WTC11 (cell line): ENCODE measurements at regions not wholly inside any gene's neighbourhood (a gene's known extent, or its start where the extent isn't known, plus 50 kb on each side); places are given as distances from the start of the nearest gene placed in this dataset.

Experiments
- CBFB ChIP-seq: sonication (generic); formaldehyde crosslinking; IDR thresholded peaks from 2 replicates; pipeline ENCODE4 v1.8.1; 2022; ENCODE audit warnings: mild to moderate bottlenecking, low read depth, missing genetic modification reagents
- IRF2 ChIP-seq: sonication (generic); formaldehyde crosslinking; IDR thresholded peaks from 2 replicates; pipeline ENCODE4 v1.8.0; 2022; ENCODE audit warnings: low read depth, missing genetic modification reagents, borderline replicate concordance
- JUN ChIP-seq: sonication (generic); formaldehyde crosslinking; IDR thresholded peaks from 2 replicates; pipeline ENCODE4 v1.8.0; 2023; ENCODE audit warnings: mild to moderate bottlenecking, missing genetic modification reagents
- NR3C1 ChIP-seq: sonication (generic); formaldehyde crosslinking; conservative IDR thresholded peaks from 2 replicates; pipeline ENCODE4 v1.8.1; 2023; ENCODE audit warnings: low read depth, mild to moderate bottlenecking, missing genetic modification reagents
- SMAD3 ChIP-seq: sonication (generic); formaldehyde crosslinking; IDR thresholded peaks from 2 replicates; pipeline ENCODE4 v1.8.0; 2022; ENCODE audit warnings: missing genetic modification reagents, mild to moderate bottlenecking, borderline replicate concordance
- SP1 ChIP-seq: sonication (generic); formaldehyde crosslinking; conservative IDR thresholded peaks from 2 replicates; pipeline ENCODE4 v1.8.1; 2022; ENCODE audit warnings: missing genetic modification reagents
- TP53 ChIP-seq: sonication (generic); formaldehyde crosslinking; IDR thresholded peaks from 2 replicates; pipeline ENCODE4 v1.8.1; 2023; ENCODE audit warnings: mild to moderate bottlenecking, missing genetic modification reagents
- ZBTB21 ChIP-seq: sonication (generic); formaldehyde crosslinking; IDR thresholded peaks from 2 replicates; pipeline ENCODE4 v1.8.1; 2023; ENCODE audit warnings: mild to moderate bottlenecking, missing genetic modification reagents, borderline replicate concordance
- ZNF263 ChIP-seq: sonication (generic); formaldehyde crosslinking; IDR thresholded peaks from 2 replicates; pipeline ENCODE4 v1.8.1; 2022; ENCODE audit warnings: low read depth, mild to moderate bottlenecking, moderate library complexity, missing genetic modification reagents
- ZNF416 ChIP-seq: fragments of 250-450 bp; sonication (Bioruptor Pico); IDR thresholded peaks from 2 replicates; pipeline ENCODE4 v1.9.0; 2021; ENCODE audit warnings: mild to moderate bottlenecking, inconsistent platforms
- TF ChIP-seq, protein P1 (sequence below): fragments of 200-600 bp; IDR thresholded peaks from 2 replicates; pipeline ENCODE4 v1.8.0; 2022; ENCODE audit warnings: antibody characterized with exemption
- TF ChIP-seq, protein P2 (sequence below): fragments of 250-450 bp; sonication (Bioruptor Pico); IDR thresholded peaks from 2 replicates; pipeline ENCODE4 v1.9.0; 2021; ENCODE audit warnings: mild to moderate bottlenecking, borderline replicate concordance
- TF ChIP-seq, protein P3 (sequence below): sonication (generic); formaldehyde crosslinking; IDR thresholded peaks from 2 replicates; pipeline ENCODE4 v1.8.0; 2022; ENCODE audit warnings: mild to moderate bottlenecking, missing genetic modification reagents
- TF ChIP-seq, protein P4 (sequence below): sonication (generic); formaldehyde crosslinking; IDR thresholded peaks from 2 replicates; pipeline ENCODE4 v1.8.0; 2022; ENCODE audit warnings: mild to moderate bottlenecking, missing genetic modification reagents

DNA sequence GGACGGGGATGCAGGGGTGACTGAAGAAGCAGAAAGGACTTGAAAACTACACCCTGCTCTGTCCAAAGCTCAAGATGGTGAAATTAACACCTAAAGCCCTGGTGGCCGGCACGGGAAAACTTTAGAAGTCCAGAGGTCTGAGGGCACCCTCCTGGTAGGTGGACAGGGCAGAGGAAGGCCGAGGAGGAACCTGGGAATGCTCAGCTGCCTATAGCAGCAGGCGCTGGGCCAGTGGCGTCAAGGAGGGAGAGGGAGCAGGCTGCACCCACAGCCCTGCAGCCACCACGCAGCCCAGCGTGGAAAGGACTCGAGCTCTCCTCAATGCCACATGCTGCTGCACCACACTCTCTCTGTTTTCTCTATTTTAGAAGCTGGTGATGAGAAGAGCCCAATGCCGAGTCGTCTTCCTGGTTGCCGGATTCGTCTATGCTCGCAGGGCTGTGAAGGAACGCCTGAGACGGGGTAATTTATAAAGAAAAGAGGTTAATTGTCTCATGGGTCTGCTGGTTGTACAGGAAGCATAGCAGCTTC, 248.3 kb upstream of the AFDN start:
- TF ChIP-seq, protein P1, sequence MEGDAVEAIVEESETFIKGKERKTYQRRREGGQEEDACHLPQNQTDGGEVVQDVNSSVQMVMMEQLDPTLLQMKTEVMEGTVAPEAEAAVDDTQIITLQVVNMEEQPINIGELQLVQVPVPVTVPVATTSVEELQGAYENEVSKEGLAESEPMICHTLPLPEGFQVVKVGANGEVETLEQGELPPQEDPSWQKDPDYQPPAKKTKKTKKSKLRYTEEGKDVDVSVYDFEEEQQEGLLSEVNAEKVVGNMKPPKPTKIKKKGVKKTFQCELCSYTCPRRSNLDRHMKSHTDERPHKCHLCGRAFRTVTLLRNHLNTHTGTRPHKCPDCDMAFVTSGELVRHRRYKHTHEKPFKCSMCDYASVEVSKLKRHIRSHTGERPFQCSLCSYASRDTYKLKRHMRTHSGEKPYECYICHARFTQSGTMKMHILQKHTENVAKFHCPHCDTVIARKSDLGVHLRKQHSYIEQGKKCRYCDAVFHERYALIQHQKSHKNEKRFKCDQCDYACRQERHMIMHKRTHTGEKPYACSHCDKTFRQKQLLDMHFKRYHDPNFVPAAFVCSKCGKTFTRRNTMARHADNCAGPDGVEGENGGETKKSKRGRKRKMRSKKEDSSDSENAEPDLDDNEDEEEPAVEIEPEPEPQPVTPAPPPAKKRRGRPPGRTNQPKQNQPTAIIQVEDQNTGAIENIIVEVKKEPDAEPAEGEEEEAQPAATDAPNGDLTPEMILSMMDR: no peak
- no peak for TF ChIP-seq JUN (CRISPR knock-in tag)
- no peak for TF ChIP-seq ZNF263
- TF ChIP-seq CBFB (CRISPR knock-in tag): no peak
- TF ChIP-seq, protein P2, sequence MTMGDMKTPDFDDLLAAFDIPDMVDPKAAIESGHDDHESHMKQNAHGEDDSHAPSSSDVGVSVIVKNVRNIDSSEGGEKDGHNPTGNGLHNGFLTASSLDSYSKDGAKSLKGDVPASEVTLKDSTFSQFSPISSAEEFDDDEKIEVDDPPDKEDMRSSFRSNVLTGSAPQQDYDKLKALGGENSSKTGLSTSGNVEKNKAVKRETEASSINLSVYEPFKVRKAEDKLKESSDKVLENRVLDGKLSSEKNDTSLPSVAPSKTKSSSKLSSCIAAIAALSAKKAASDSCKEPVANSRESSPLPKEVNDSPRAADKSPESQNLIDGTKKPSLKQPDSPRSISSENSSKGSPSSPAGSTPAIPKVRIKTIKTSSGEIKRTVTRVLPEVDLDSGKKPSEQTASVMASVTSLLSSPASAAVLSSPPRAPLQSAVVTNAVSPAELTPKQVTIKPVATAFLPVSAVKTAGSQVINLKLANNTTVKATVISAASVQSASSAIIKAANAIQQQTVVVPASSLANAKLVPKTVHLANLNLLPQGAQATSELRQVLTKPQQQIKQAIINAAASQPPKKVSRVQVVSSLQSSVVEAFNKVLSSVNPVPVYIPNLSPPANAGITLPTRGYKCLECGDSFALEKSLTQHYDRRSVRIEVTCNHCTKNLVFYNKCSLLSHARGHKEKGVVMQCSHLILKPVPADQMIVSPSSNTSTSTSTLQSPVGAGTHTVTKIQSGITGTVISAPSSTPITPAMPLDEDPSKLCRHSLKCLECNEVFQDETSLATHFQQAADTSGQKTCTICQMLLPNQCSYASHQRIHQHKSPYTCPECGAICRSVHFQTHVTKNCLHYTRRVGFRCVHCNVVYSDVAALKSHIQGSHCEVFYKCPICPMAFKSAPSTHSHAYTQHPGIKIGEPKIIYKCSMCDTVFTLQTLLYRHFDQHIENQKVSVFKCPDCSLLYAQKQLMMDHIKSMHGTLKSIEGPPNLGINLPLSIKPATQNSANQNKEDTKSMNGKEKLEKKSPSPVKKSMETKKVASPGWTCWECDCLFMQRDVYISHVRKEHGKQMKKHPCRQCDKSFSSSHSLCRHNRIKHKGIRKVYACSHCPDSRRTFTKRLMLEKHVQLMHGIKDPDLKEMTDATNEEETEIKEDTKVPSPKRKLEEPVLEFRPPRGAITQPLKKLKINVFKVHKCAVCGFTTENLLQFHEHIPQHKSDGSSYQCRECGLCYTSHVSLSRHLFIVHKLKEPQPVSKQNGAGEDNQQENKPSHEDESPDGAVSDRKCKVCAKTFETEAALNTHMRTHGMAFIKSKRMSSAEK (CRISPR knock-in tag): no peak
- TF ChIP-seq NR3C1: no peak
- TF ChIP-seq ZBTB21: no peak
- TF ChIP-seq, protein P3, sequence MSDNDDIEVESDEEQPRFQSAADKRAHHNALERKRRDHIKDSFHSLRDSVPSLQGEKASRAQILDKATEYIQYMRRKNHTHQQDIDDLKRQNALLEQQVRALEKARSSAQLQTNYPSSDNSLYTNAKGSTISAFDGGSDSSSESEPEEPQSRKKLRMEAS: no peak
- TF ChIP-seq IRF2: no peak
- TF ChIP-seq SMAD3: no peak
- TF ChIP-seq, protein P4, sequence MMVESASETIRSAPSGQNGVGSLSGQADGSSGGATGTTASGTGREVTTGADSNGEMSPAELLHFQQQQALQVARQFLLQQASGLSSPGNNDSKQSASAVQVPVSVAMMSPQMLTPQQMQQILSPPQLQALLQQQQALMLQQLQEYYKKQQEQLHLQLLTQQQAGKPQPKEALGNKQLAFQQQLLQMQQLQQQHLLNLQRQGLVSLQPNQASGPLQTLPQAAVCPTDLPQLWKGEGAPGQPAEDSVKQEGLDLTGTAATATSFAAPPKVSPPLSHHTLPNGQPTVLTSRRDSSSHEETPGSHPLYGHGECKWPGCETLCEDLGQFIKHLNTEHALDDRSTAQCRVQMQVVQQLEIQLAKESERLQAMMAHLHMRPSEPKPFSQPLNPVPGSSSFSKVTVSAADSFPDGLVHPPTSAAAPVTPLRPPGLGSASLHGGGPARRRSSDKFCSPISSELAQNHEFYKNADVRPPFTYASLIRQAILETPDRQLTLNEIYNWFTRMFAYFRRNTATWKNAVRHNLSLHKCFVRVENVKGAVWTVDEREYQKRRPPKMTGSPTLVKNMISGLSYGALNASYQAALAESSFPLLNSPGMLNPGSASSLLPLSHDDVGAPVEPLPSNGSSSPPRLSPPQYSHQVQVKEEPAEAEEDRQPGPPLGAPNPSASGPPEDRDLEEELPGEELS (CRISPR knock-in tag): no peak
- TF ChIP-seq SP1: no peak
- no peak for TF ChIP-seq ZNF416 (CRISPR knock-in tag)
- TF ChIP-seq TP53: no peak
